SK-N-SH treated with all-trans-retinoic acid at 6 μM for 48 hours (cell line): ENCODE measurements at regions not wholly inside any gene's neighbourhood (a gene's known extent, or its start where the extent isn't known, plus 50 kb on each side); places are given as distances from the start of the nearest gene placed in this dataset.

Experiments
- ARNTL ChIP-seq: fragments of 450-650 bp; formaldehyde crosslinking; IDR thresholded peaks from 2 replicates; pipeline ENCODE4 v1.5.0; 2020; ENCODE audit warnings: low read depth, mild to moderate bottlenecking, moderate library complexity, borderline replicate concordance
- CSDC2 ChIP-seq: fragments of 250-450 bp; sonication (Bioruptor Pico); IDR thresholded peaks from 2 replicates; pipeline ENCODE4 v1.5.0; 2020; ENCODE audit warnings: mild to moderate bottlenecking, moderate library complexity
- GLIS3 ChIP-seq: fragments of 250-450 bp; sonication (Bioruptor Pico); IDR thresholded peaks from 2 replicates; pipeline ENCODE4 v1.5.0; 2020; ENCODE audit warnings: mild to moderate bottlenecking, moderate library complexity
- ISL1 ChIP-seq: fragments of 250-450 bp; sonication (Bioruptor Pico); IDR thresholded peaks from 2 replicates; pipeline ENCODE4 v2.1.2; 2022; ENCODE audit warnings: mild to moderate bottlenecking, moderate library complexity
- RARB ChIP-seq: fragments of 250-450 bp; sonication (Bioruptor Pico); IDR thresholded peaks from 2 replicates; pipeline ENCODE4 v1.8.0; 2021; ENCODE audit warnings: mild to moderate bottlenecking, moderate library complexity
- TOX ChIP-seq: fragments of 250-450 bp; sonication (Bioruptor Pico); IDR thresholded peaks from 2 replicates; pipeline ENCODE4 v1.8.0; 2021; ENCODE audit warnings: mild to moderate bottlenecking, moderate library complexity, borderline replicate concordance
- ZC3H10 ChIP-seq: fragments of 250-450 bp; sonication (Bioruptor Pico); IDR thresholded peaks from 2 replicates; pipeline ENCODE4 v1.5.1; 2021; ENCODE audit warnings: mild to moderate bottlenecking, moderate library complexity
- ZFP3 ChIP-seq: fragments of 250-450 bp; sonication (Bioruptor Pico); IDR thresholded peaks from 2 replicates; pipeline ENCODE4 v1.5.0; 2020; ENCODE audit warnings: mild to moderate bottlenecking, moderate library complexity

DNA sequence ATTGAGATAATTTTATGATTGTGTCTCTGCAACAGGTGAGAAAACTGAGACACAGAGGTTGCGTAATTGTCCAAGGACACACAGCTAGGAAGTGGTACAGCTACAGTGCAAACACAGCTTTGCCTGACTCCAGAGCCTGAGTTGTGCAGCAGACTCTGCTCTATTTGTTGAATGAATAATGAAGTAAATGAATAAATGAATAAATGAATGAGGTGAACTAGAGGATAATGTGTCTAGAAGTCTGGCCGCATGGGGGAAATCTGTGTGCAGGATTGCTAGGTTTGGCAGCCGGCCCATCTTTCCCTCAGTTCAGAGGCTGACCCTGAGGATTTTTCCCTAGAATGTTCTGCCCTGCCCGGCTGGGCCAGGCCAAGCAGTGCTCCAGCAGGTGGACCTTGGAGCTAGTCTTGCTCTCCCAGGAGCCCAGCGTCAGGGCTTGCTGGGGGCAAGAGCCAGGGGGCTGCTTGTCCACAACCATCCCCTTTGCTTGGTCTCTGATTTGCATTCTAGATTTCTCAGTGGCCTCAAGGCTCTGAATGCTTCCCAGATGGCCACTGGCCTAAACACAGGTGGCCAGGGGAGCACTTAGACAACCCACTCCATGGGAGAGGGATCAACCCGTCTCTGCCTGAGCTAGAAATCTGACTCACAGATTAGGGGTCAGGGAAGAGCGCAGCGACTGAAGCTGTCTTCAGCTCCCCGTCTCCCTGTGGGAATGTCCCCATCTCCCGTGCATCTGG is 225.2 kb downstream of the C12orf75 start:
- no peak for TF ChIP-seq ZC3H10 (CRISPR knock-in tag)
- no peak for TF ChIP-seq RARB (CRISPR knock-in tag)
- no peak for TF ChIP-seq ZFP3
- no peak for TF ChIP-seq CSDC2 (CRISPR knock-in tag)
- no peak for TF ChIP-seq TOX (CRISPR knock-in tag)
- TF ChIP-seq ISL1, result no peak
- TF ChIP-seq GLIS3, result no peak
- no peak for TF ChIP-seq ARNTL (CRISPR knock-in tag)
